ENCODE measurements at regions not wholly inside any gene's neighbourhood (a gene's known extent, or its start where the extent isn't known, plus 50 kb on each side); places are given as distances from the start of the nearest gene placed in this dataset.

DNA sequence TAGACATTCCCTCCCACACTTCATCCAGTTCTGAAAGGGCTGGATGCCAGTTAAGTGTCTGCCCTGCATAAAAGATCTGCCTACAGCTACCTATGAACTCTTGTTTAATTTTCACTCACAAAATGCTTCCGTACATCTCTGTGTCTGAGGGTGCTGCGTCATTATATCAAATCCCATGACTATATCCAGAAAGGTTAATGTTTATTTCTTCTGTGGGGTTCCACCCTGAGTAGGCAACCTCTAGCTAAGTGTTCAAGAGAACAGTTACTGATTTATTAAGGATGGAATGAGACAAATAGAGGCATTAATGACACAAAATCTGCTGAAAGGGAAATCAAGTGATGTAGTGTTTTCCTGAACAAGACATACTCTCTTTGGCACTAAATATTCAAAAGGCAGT is 220.2 kb downstream of the MTHFS start:
- H3K4me1 ChIP-seq = peaks cover 0 to 2% (median under 1%) of the 10 kb centered on the region in 4 donors
- H3K4me3 ChIP-seq = no peak overlapping the region
- intact Hi-C loops (cut with DNase I) = no loop called here
- no peaks in the 10 kb centered on the region for H3K36me3 ChIP-seq
- 54% methylated on average over 2 of the region's 2 CpGs for WGBS
- no peaks in the 10 kb centered on the region for H3K27me3 ChIP-seq
- DNase-seq (ENCODE audit: extremely low spot score) = no peak
- H3K9me3 ChIP-seq = no peaks in the 10 kb centered on the region
- TF ChIP-seq POLR2AphosphoS5 (IDR thresholded peaks at IDR 0.05) = no peak
- no peak for TF ChIP-seq POLR2A (IDR thresholded peaks at IDR 0.05; ENCODE audit: low read depth)
- TF ChIP-seq, protein P1, sequence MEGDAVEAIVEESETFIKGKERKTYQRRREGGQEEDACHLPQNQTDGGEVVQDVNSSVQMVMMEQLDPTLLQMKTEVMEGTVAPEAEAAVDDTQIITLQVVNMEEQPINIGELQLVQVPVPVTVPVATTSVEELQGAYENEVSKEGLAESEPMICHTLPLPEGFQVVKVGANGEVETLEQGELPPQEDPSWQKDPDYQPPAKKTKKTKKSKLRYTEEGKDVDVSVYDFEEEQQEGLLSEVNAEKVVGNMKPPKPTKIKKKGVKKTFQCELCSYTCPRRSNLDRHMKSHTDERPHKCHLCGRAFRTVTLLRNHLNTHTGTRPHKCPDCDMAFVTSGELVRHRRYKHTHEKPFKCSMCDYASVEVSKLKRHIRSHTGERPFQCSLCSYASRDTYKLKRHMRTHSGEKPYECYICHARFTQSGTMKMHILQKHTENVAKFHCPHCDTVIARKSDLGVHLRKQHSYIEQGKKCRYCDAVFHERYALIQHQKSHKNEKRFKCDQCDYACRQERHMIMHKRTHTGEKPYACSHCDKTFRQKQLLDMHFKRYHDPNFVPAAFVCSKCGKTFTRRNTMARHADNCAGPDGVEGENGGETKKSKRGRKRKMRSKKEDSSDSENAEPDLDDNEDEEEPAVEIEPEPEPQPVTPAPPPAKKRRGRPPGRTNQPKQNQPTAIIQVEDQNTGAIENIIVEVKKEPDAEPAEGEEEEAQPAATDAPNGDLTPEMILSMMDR (IDR thresholded peaks at IDR 0.05) = no peak
- H3K27ac ChIP-seq (replicated peaks in 1 of 4) = no peak overlapping the region

DNA sequence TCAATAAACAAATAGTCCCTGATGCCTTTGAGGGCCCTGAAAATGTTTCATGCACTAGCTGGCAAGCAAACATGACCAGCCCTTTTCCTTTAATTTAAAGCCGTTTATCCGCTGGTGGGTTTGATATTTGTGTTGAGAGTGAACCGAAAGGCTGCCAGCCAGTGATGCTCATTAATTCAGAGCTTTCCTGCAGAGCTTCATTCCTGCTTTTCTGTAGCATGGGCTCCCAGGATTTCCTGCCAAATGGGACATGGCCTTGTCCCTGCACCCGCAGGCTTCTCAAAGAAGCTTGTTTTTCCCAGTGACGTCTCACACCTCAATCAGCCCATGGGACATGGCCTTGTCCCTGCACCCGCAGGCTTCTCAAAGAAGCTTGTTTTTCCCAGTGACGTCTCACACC is 219.6 kb downstream of the MTHFS start:
- intact Hi-C loops (cut with DNase I) = no loop called here
- no peaks in the 10 kb centered on the region for H3K27me3 ChIP-seq
- no peaks in the 10 kb centered on the region for H3K9me3 ChIP-seq
- no peak for DNase-seq (ENCODE audit: extremely low spot score)
- H3K27ac ChIP-seq (replicated peaks in 1 of 4) = no peak overlapping the region
- H3K4me3 ChIP-seq = no peak overlapping the region
- H3K36me3 ChIP-seq = no peaks in the 10 kb centered on the region
- peaks cover 0 to 8% (median 6%) of the 10 kb centered on the region in 4 donors for H3K4me1 ChIP-seq
- 63% methylated on average over 7 of the region's 7 CpGs for WGBS
- TF ChIP-seq, protein P1 (IDR thresholded peaks at IDR 0.05) = no peak
- TF ChIP-seq EP300 (IDR thresholded peaks at IDR 0.05) (no peak), POLR2AphosphoS5 (IDR thresholded peaks at IDR 0.05) (no peak), POLR2A (IDR thresholded peaks at IDR 0.05; ENCODE audit: low read depth) (no peak)

GRCh38 chr15:79678032-79678701 is 218.6 kb downstream of the MTHFS start:
- H3K9me3 ChIP-seq = no peaks in the 10 kb centered on the region
- H3K27me3 ChIP-seq = no peaks in the 10 kb centered on the region
- WGBS = 83% methylated on average over 1 of the region's 1 CpG
- TF ChIP-seq, protein P1 (IDR thresholded peaks at IDR 0.05) = no peak
- TF ChIP-seq EP300 (IDR thresholded peaks at IDR 0.05) = no peak
- no peak for TF ChIP-seq POLR2A (IDR thresholded peaks at IDR 0.05; ENCODE audit: low read depth)
- no peak for TF ChIP-seq POLR2AphosphoS5 (IDR thresholded peaks at IDR 0.05)
- H3K4me1 ChIP-seq = peaks cover 0 to 15% (median 13%) of the 10 kb centered on the region in 4 donors
- H3K4me3 ChIP-seq = no peak overlapping the region
- no peak overlapping the region for H3K27ac ChIP-seq (replicated peaks in 1 of 4)
- intact Hi-C loops (cut with DNase I) = no loop called here
- H3K36me3 ChIP-seq = no peaks in the 10 kb centered on the region
- DNase-seq (ENCODE audit: extremely low spot score) = no peak

DNA sequence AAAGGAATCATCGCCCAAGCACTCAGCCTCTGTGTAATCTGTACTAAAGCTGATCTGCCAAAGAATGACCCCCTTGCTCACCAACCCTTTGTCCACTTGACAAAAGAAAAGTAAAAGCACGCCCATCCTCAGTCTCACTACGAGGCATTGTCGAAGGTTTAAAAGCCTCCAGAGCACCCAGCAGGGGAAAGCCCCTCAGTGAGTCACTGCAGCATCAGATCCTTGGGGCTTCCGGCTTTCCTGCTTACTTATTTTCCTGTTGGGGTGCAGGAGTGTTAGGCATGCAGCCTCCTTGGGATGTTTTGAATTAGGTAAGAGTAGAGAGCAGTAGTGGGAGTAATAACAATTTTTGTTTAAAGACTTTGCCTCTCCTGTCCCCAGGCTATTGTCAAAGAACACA is 216.1 kb downstream of the MTHFS start:
- Histone ChIP-seq H3K27ac (replicated peaks in 1 of 4) (no peak overlapping the region), H3K4me3 (no peak overlapping the region), H3K36me3 (no peaks in the 10 kb centered on the region), H3K27me3 (no peaks in the 10 kb centered on the region), H3K9me3 (no peaks in the 10 kb centered on the region), H3K4me1 (peaks cover 0 to 15% (median 13%) of the 10 kb centered on the region in 4 donors)
- intact Hi-C loops (cut with DNase I) = no loop called here
- WGBS = 72% methylated on average over 5 of the region's 5 CpGs
- TF ChIP-seq EP300 (IDR thresholded peaks at IDR 0.05) (no peak), POLR2A (IDR thresholded peaks at IDR 0.05; ENCODE audit: low read depth) (no peak), POLR2AphosphoS5 (IDR thresholded peaks at IDR 0.05) (no peak)
- TF ChIP-seq, protein P1 (IDR thresholded peaks at IDR 0.05) = no peak
- DNase-seq (ENCODE audit: extremely low spot score) = no peak

DNA sequence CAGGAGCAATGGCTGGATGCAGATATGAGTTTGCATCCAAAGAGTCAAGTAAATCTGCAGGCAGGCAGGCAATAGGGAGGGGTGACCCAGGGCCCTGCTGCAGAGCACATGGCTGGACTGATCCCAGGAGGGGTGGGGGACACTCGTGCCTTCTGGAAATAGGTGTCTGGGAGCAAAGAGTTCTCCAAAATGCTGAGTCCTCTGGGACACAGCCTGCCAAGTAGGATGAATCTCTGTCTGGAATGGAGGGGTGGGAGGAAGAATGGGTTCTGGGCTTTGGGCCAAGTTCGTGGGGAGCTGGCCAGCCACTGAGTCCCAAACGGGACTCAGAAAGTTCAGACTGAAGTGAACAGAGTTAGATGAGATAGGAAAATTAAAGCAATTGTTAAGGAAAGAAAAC is 214.5 kb downstream of the MTHFS start:
- DNase-seq (ENCODE audit: extremely low spot score) = no peak
- intact Hi-C loops (cut with DNase I) = no loop called here
- 7% methylated on average over 3 of the region's 3 CpGs for WGBS

More for the DNA sequence above, 214.5 kb downstream of the MTHFS start:
- Histone ChIP-seq H3K4me1 (peaks cover 0 to 15% (median 13%) of the 10 kb centered on the region in 4 donors), H3K27me3 (peaks cover 0 to 7% (median 0%) of the 10 kb centered on the region in 4 donors), H3K4me3 (no peak overlapping the region), H3K9me3 (no peaks in the 10 kb centered on the region), H3K27ac (replicated peaks in 1 of 4) (no peak overlapping the region), H3K36me3 (no peaks in the 10 kb centered on the region)
- TF ChIP-seq POLR2A (IDR thresholded peaks at IDR 0.05; ENCODE audit: low read depth) (no peak), POLR2AphosphoS5 (IDR thresholded peaks at IDR 0.05) (no peak), EP300 (IDR thresholded peaks at IDR 0.05) (no peak)
- TF ChIP-seq, protein P1 (IDR thresholded peaks at IDR 0.05) = no peak
